Small intestine (tissue), 7 donors: ENCODE measurements at regions not wholly inside any gene's neighbourhood (a gene's known extent, or its start where the extent isn't known, plus 50 kb on each side); places are given as distances from the start of the nearest gene placed in this dataset.
A peak's percentile ranks its signal among the peaks of the same experiment; 100 is the strongest.

Experiments
- DNase-seq, 2 donors: peaks; one replicate each; pipeline versions ENCODE4 v3.0.0 to v3.0.0-alpha.2; 2013
- FAIRE-seq: peaks from 2 replicates; lab custom pipeline; 2012; peaks lifted over from hg19 to GRCh38; lab: Jason Lieb, UNC
- H3K27ac ChIP-seq, 3 donors: one replicate each; pipeline ENCODE4 v1.5.1; 2013; ENCODE audit warnings: low read length in 2 of 3, mild to moderate bottlenecking in 2 of 3, control low read depth in 1 of 3, inconsistent platforms in 1 of 3, low read depth in 1 of 3, moderate library complexity in 1 of 3
- H3K27me3 ChIP-seq, 3 donors: one replicate each; pipeline ENCODE4 v1.6.1; 2013; ENCODE audit warnings: low read length in 3 of 3, inconsistent platforms in 1 of 3; ENCODE audit not compliant: control insufficient read depth in 3 of 3, insufficient read depth in 3 of 3
- H3K36me3 ChIP-seq, 3 donors: one replicate each; pipeline ENCODE4 v1.6.1; 2013; ENCODE audit warnings: low read length in 3 of 3, inconsistent platforms in 1 of 3, low read depth in 1 of 3, mild to moderate bottlenecking in 1 of 3, moderate library complexity in 1 of 3; ENCODE audit not compliant: control insufficient read depth in 3 of 3, insufficient read depth in 2 of 3
- H3K4me1 ChIP-seq, 3 donors: one replicate each; pipeline ENCODE4 v1.6.1; 2013; ENCODE audit warnings: low read length in 2 of 3, inconsistent platforms in 1 of 3, low read depth in 1 of 3, mild to moderate bottlenecking in 1 of 3, moderate library complexity in 1 of 3; ENCODE audit not compliant: control insufficient read depth in 3 of 3, insufficient read depth in 2 of 3
- H3K4me3 ChIP-seq, 3 donors: one replicate each; pipeline ENCODE4 v1.5.1; 2013; ENCODE audit warnings: low read length in 3 of 3, control low read depth in 1 of 3, inconsistent platforms in 1 of 3, low read depth in 1 of 3, mild to moderate bottlenecking in 1 of 3, moderate library complexity in 1 of 3
- H3K9me3 ChIP-seq, 2 donors: one replicate each; pipeline ENCODE4 v1.6.1; 2013; ENCODE audit warnings: low read depth in 1 of 2, low read length in 1 of 2; ENCODE audit not compliant: control insufficient read depth in 2 of 2, insufficient read depth in 1 of 2
- WGBS, 3 donors: extraction: QIAGEN DNeasy Blood & Tissue Kit; methylation state at CpG; one replicate each; pipeline ENCODE4 v1.1.7; 2013; 5-methylcytosine and 5-hydroxymethylcytosine counted together
- donor health status: healthy with polysubstance abuse.
- donor health status: control.
- donor health status: control.
- donor health status: Bipolar disorder and iron deficiency.
- donor health status: healthy.

GRCh38 chr6:23704479-23705052 lies 421.4 kb upstream of the NRSN1 start:
- Histone ChIP-seq H3K9me3 (no peaks in the 10 kb centered on the region), H3K27ac (no peak overlapping the region), H3K27me3 (no peaks in the 10 kb centered on the region), H3K4me1 (no peaks in the 10 kb centered on the region), H3K36me3 (no peaks in the 10 kb centered on the region), H3K4me3 (no peak overlapping the region)
- DNase-seq = no peak
- 73 to 83% (median 73%) methylated on average over 2 of the region's 2 CpGs for WGBS, 3 donors
- FAIRE-seq = no peak

DNA sequence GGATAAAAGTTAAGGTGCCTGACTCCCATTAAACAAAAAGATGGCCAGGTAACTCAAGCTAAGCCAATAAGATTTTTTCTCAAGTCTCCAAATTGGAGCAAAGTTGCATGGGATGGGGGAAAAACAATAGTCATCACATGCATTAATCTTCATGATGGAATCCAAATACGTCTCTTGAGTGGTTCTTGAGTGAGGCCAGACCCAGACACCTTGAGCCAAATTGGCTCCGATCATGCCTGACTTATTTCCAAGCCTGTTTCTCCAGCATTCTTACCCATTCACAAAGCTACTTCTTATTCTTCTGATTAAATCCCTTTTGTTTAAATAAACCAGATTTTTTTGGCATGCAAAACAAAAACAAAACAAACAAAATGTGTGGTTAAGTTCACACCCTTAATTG lies 420.3 kb upstream of the NRSN1 start:
- no peak overlapping the region for H3K27ac ChIP-seq
- FAIRE-seq = no peak
- no peak for DNase-seq
- no peaks in the 10 kb centered on the region for H3K27me3 ChIP-seq
- no peak overlapping the region for H3K4me3 ChIP-seq
- WGBS, 3 donors = 64 to 75% (median 66%) methylated on average over 2 of the region's 2 CpGs
- no peaks in the 10 kb centered on the region for H3K9me3 ChIP-seq
- H3K36me3 ChIP-seq = no peaks in the 10 kb centered on the region
- H3K4me1 ChIP-seq = no peaks in the 10 kb centered on the region

GRCh38 chr6:23712756-23713155 lies 413.3 kb upstream of the NRSN1 start:
- FAIRE-seq (no peak), DNase-seq (no peak)
- Histone ChIP-seq H3K36me3 (no peaks in the 10 kb centered on the region), H3K27me3 (no peaks in the 10 kb centered on the region), H3K27ac (no peak overlapping the region), H3K4me1 (no peaks in the 10 kb centered on the region), H3K4me3 (no peak overlapping the region), H3K9me3 (no peaks in the 10 kb centered on the region)
- 51 to 71% (median 60%) methylated on average over 3 of the region's 3 CpGs for WGBS, 3 donors

DNA sequence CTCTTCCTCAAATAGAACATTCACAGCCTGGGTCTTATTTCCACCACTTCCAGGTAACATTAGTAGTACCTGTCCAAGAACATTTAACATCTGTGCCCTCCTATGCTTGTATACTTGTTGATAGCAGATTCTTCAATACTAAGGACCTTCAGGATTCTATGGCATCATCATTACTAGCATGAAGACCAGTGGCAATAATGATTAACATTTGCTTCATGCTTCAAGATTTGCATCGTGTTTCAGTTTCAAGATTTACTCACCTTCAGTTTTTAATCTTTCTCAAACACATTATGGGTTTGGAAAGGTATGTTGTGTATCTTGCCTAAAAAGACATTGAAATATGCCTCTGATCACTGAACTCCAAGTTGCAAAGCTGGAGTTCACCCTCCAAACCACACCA lies 412.8 kb upstream of the NRSN1 start:
- Histone ChIP-seq H3K4me3 (no peak overlapping the region), H3K27me3 (no peaks in the 10 kb centered on the region), H3K27ac (no peak overlapping the region), H3K4me1 (no peaks in the 10 kb centered on the region), H3K9me3 (no peaks in the 10 kb centered on the region), H3K36me3 (no peaks in the 10 kb centered on the region)
- 54 to 72% (median 61%) methylated on average over 1 of the region's 1 CpG for WGBS, 3 donors
- DNase-seq = no peak
- no peak for FAIRE-seq

DNA sequence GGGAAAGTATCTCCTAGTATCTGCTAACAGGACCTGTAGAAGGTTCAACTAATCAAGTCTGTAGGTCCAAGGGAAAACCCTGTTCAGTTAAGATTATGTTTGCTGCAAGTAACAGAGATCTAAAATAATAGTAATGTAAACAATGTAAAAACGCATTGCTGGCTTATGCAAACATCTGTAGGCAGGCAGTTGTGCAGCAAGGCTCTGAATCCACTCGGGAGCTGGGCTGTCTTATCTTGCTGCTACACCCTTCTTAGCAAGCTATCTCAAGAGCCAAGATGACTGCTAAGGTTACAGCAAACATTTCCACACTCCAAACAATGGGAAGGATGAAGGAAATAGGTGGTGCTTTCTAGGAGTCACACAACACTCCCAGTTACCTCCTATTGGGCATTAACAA lies 397.3 kb upstream of the NRSN1 start:
- Histone ChIP-seq H3K27me3 (no peaks in the 10 kb centered on the region), H3K9me3 (no peaks in the 10 kb centered on the region), H3K27ac (no peak overlapping the region), H3K36me3 (no peaks in the 10 kb centered on the region), H3K4me3 (no peak overlapping the region), H3K4me1 (no peaks in the 10 kb centered on the region)
- DNase-seq (peak; percentile 23 to 34), FAIRE-seq (no peak)
- WGBS, 3 donors = 6 to 25% (median 20%) methylated on average over 2 of the region's 2 CpGs

DNA sequence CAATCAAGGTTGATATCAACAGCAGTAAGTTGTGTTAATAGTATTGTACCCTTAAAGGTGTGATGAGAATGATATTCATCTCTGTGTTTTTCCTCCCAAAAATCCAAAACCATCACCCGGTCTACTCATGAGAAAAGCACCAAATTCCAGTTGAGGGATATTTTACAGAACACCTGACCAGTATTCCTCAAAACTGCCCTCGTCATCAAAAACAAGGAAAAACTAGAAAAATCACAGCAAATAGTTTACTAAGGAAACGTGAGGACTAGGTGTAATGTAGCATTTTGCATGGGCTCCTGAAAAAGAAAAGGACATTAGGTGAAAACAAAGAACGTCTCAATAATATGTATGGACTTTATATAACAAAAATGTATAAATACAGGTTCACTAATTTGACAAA lies 394.4 kb upstream of the NRSN1 start:
- WGBS, 3 donors = 81 to 86% (median 81%) methylated on average over 4 of the region's 4 CpGs
- Histone ChIP-seq H3K4me3 (no peak overlapping the region), H3K27me3 (no peaks in the 10 kb centered on the region), H3K27ac (no peak overlapping the region), H3K36me3 (no peaks in the 10 kb centered on the region), H3K9me3 (no peaks in the 10 kb centered on the region), H3K4me1 (no peaks in the 10 kb centered on the region)
- FAIRE-seq (no peak), DNase-seq (no peak)

GRCh38 chr6:23732521-23732920 lies 393.5 kb upstream of the NRSN1 start:
- Histone ChIP-seq H3K27me3 (no peaks in the 10 kb centered on the region), H3K36me3 (no peaks in the 10 kb centered on the region), H3K9me3 (no peaks in the 10 kb centered on the region), H3K4me3 (no peak overlapping the region), H3K4me1 (no peaks in the 10 kb centered on the region), H3K27ac (no peak overlapping the region)
- DNase-seq (no peak), FAIRE-seq (no peak)
- WGBS, 3 donors = 76 to 81% (median 77%) methylated on average over 3 of the region's 3 CpGs

GRCh38 chr6:23735151-23735550 lies 390.9 kb upstream of the NRSN1 start:
- H3K9me3 ChIP-seq = no peaks in the 10 kb centered on the region
- H3K36me3 ChIP-seq = no peaks in the 10 kb centered on the region
- no peaks in the 10 kb centered on the region for H3K27me3 ChIP-seq
- WGBS, 3 donors = 70 to 75% (median 74%) methylated on average over 4 of the region's 4 CpGs
- FAIRE-seq = no peak
- DNase-seq = no peak
- H3K27ac ChIP-seq = no peak overlapping the region
- H3K4me3 ChIP-seq = no peak overlapping the region
- no peaks in the 10 kb centered on the region for H3K4me1 ChIP-seq

DNA sequence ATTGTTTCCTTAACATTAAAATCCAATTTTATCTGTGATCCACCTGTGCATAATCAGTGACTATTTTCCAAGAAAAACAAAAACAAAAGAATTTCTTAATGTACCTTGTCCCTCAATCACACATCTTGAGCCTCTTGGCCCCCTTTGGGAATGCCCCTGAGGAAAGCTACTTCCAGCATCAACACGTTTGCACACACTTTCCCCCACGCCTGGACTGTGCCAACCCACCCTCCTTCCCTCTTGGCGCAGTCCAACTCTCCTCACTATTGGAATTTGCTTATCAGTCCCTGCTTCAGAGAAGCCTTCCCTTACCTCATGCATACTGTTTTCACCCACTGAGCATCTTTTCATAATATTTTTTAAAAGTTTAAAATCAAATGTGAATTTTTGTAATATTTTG lies 389.4 kb upstream of the NRSN1 start:
- WGBS, 3 donors = 42% methylated on average over 3 of the region's 3 CpGs
- no peak overlapping the region for H3K27ac ChIP-seq
- H3K4me3 ChIP-seq = no peak overlapping the region
- H3K36me3 ChIP-seq = no peaks in the 10 kb centered on the region
- FAIRE-seq = no peak
- DNase-seq = no peak
- H3K27me3 ChIP-seq = no peaks in the 10 kb centered on the region
- no peaks in the 10 kb centered on the region for H3K9me3 ChIP-seq
- no peaks in the 10 kb centered on the region for H3K4me1 ChIP-seq
